ENCODE measurements at regions not wholly inside any gene's neighbourhood (a gene's known extent, or its start where the extent isn't known, plus 50 kb on each side); places are given as distances from the start of the nearest gene placed in this dataset.
"Not testable (repeated sequence)": the region's sequence is repeated elsewhere in the genome, so short reads cannot be mapped to it uniquely, and the experiment has no call there.

- no peak for DNase-seq
Observed at GRCh38 chr1:83118472-83118871, 880.5 kb downstream of the TTLL7 start.

- DNase-seq = not testable (repeated sequence)
Observed at GRCh38 chr1:83117030-83117429, 881.9 kb downstream of the TTLL7 start.

GRCh38 chr1:83115785-83116184 lies 883.1 kb downstream of the TTLL7 start:
- no peak for DNase-seq

DNA sequence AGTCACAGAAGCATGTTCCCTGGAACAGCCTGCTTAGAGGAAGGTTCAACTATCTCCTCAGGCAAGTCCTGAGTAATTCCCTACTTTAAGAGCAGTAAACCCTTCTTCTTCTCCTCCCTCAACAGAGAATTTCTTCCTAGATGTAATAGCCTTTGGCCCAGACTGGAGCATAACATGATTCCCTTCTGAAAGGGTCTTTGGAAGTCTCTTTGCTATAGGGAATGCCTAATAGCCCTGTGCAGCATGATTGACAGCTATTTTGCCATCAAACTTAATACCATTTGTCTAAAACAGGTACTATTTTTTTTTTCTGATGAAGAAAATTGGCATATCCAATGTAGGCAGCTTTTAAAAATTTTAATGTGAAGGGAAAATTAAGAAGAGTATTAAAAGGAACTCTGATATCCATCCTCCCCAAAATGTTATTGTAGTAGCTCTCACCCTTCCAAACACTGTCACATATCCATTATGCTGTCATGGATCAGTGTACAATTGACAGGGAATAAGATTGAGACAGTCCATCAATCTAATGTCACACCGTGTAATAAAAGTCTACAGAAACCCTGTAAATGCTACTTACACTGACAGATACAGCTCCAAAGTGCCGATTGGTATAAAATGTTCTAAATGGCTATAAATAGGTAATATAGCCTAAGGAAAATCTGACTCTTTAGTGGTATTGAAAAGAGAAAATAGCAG lies 884.6 kb downstream of the TTLL7 start:
- no peak for DNase-seq

DNA sequence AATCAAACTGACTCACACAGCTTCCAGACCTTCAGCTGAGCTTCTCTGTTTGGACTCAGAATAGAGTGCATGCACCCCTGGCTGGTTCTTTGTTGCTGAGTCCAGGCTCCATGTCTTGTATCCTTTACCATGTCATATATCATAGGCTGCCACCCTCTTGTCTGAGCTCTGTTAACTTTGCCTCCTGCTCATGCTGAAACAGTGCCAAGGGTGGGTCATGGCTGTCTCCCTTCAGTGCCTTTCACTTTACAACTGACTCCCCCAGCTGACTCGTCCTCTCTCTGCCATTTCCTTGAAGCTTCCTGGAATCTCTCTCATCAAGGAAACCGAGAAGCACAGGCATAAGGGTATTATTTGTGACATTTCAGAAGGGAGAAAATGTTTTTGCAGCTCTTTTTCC lies 885.3 kb downstream of the TTLL7 start:
- no peak for DNase-seq

DNA sequence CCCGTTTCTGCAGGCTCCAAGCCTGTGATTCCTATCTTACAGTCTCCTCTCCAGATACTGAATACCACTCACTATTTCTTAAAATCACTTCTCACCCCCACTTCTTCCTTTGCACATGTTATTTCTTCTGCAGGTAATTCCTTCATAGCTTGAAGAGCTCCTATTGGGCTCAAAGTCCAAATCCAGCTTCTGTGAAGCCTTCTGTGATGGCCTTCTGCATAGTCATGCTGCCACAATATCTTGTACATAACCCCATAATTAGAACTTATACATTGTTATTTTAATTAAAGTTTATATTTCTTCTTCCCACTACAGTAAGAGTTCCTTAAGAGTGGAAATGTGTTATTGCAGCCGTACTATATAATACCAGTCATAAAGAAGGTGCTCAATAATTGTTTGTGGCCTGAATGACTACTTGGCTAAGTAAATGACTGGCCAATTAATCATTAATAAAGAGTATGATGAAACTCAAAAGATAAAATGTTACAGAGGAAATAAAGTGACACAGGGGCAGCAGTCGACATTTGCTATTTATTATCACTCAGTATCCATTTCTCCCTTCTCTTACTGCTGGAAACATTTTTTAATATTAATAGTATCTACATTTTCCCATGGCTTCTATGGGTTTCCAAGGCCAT lies 886.6 kb downstream of the TTLL7 start:
- DNase-seq = no peak

GRCh38 chr1:83110156-83110555 lies 888.8 kb downstream of the TTLL7 start:
- DNase-seq = no peak

- DNase-seq = no peak
Observed at GRCh38 chr1:83109692-83110091, 889.2 kb downstream of the TTLL7 start.

- DNase-seq = no peak
Observed at GRCh38 chr1:83104558-83104957, 894.4 kb downstream of the TTLL7 start.

- no peak for DNase-seq
Observed at GRCh38 chr1:83103341-83103740, 895.6 kb downstream of the TTLL7 start.

DNA sequence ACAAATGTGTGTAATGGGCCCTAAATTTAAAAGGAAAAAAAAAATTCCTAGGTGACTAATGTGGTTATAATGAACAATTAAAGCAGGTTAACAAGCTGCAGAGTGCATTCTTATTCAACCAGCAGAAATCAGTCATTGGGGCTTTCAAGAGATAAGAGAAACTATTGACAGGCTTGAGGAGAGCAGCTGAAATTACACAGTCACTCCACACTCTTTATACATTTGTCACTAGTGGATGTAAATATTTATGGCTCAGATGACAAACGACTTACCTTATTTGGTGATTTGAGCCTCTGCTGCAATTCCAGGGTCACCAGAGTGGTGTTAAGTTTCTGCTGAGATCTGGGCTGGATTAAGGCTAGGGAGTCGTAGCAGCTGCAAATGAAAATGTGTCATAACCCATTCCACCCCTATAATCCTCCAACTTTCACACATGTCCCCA lies 896.3 kb downstream of the TTLL7 start:
- DNase-seq = no peak

DNA sequence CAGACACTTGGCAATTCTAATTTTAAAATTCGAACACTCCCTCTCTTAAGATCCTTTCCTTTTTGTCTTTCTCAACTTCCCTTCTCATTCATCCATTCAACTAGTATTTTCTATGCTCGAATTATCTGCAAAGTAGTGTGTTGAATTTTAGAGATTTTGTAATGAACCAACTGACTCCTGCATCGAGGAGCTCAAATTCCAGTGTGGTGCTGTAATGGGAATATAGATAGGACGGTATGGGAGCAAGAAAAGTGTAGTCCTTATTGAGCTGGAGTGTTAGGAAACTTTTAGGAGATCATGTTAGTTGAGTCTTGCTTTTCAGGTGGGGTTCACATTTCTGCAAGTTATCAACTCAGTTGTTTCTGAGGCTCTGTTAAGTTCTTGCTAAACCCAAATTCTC lies 897.5 kb downstream of the TTLL7 start:
- DNase-seq = no peak

GRCh38 chr1:83100133-83100532 lies 898.8 kb downstream of the TTLL7 start:
- DNase-seq = no peak

GRCh38 chr1:83098791-83099190 lies 900.1 kb downstream of the TTLL7 start:
- no peak for DNase-seq

DNA sequence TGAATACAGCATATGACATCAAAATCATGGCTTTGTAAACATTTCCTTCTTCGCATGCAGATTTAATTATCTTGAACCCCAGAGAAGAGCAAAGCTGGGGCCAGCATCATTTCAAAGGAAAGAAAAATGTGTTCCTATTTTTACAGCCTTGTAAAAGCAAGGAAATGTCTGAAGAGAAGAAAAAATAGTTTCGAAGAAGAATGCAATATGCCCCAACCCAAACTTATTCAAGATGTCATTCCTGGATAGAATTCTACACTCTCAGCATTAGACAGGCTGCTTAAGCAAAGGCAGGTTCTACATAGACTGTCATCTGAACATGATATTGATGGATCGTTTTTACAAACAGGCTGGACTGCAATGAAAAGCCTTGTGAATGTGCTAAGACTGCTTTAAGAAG lies 900.8 kb downstream of the TTLL7 start:
- no peak for DNase-seq

GRCh38 chr1:83097715-83098114 lies 901.2 kb downstream of the TTLL7 start:
- no peak for DNase-seq

DNA sequence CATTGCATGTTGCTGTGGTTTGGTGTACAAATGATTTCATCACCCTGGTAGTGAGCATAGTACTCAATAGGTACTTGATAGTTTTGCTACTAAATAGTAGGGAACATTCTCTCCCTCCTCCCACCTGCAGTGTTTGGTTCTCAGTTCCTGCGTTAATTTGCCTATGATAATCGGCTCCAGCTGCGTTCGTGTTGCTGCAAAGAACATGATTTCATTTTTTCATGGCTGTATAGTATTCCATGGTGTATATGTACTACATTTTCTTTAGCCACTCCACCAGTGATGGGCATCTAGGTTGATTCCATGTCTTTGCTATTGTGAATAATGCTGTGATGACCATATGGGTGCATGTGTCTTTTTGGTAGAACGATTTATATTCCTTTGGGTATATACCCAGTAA lies 903.4 kb downstream of the TTLL7 start:
- DNase-seq = no peak

- DNase-seq = no peak
Observed at GRCh38 chr1:83090195-83090594, 908.7 kb downstream of the TTLL7 start.

DNA sequence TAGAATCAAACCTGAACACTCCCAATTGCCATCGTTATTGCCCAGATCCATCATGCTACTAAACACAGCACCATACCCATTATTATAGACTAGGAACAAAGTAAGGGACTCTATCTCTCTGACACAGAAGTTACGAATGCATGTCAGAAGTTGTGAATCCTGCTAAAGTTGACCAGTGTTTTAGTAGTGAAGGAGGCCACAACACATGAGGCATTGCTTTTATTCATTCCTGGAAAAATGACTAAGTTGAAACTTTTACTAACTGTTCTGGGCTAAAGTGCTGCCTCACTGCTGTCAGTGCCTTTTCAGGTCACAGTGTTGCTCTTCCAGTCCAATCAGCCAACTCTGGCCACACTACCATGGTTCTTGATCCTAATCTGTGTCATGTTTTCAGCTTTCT lies 911.1 kb downstream of the TTLL7 start:
- no peak for DNase-seq

DNA sequence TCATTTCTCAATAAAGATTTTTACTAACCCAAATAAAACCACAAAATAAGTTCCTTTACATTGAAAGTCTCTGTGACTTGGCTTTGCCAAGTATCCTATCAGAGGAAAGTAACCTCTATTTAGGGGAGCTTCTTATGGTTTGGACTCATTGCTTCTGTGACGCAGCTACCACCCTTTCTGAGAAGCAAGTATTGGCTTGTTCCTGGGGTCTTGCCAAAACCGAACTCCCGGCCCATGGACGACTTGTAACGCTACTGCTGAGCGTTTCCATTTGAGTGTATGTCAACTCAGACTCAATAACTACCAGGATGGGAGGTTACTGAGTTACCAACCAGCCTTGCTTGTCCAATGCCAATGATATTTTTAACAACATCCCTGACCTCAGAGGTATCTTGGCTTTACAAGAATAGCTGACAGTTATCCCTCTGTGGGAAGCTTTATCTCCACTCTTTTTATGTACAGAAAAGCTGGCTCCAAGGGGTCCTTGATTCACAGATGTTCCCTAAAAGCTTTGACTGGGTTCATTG lies 911.9 kb downstream of the TTLL7 start:
- DNase-seq = no peak

DNA sequence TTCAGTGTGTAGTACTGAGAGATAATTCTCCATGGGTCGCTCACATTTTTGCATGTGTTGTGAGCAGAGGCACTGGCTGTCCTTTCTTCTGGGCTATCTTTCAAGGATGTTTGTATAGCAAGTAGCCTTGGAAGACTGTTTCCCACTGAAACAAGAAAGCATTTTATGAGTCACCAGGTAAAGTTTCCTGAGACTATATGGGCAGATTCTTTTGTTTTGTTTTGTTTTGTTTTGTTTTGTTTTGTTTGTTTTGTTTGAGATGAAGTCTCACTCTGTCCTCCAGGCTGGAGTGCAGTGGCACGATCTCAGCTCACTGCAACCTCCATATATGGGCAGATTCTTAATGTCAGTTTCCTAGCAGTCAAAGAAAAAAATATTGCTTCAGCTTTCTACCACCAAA lies 912.6 kb downstream of the TTLL7 start:
- DNase-seq = no peak

DNA sequence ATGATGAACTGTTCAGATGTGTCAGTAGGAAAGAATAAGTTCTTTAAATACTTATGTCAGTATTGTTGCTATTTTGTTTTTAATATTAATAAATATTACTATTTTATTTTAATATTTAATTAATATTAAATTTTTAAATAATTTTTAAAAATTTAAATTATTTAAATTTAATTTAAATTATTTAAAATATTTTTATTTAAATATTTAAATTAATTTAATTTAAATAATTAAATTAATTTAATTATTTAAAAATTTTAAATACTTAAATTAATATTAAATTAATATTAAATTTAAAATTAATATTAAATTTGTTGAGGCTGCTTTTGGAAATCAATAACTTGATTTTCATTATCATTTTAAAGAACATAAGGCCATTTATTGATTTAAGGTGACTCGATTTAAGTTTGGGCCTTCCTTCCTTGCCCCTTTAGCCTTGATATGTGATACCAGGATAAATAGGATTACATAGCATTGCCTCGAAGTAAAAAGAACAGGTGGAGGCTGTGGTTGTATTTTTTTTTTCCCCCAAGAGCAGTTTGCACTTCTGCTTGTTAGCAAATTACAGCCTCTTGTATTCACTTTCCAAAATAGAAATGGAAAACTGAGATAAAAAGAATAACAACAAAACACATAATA lies 915.2 kb downstream of the TTLL7 start:
- DNase-seq = no peak

GRCh38 chr1:83077411-83077810 lies 921.5 kb downstream of the TTLL7 start:
- DNase-seq = no peak

GRCh38 chr1:83075107-83075506 lies 923.8 kb downstream of the TTLL7 start:
- no peak for DNase-seq

All from stimulated activated CD4-positive, alpha-beta T cell treated with anti-CD3 and anti-CD28 coated beads, Interleukin-1b, Interleukin-23, amount 100 ng/mL, for 48 hours (primary cell).